ENCODE measurements at regions not wholly inside any gene's neighbourhood (a gene's known extent, or its start where the extent isn't known, plus 50 kb on each side); places are given as distances from the start of the nearest gene placed in this dataset.

DNA sequence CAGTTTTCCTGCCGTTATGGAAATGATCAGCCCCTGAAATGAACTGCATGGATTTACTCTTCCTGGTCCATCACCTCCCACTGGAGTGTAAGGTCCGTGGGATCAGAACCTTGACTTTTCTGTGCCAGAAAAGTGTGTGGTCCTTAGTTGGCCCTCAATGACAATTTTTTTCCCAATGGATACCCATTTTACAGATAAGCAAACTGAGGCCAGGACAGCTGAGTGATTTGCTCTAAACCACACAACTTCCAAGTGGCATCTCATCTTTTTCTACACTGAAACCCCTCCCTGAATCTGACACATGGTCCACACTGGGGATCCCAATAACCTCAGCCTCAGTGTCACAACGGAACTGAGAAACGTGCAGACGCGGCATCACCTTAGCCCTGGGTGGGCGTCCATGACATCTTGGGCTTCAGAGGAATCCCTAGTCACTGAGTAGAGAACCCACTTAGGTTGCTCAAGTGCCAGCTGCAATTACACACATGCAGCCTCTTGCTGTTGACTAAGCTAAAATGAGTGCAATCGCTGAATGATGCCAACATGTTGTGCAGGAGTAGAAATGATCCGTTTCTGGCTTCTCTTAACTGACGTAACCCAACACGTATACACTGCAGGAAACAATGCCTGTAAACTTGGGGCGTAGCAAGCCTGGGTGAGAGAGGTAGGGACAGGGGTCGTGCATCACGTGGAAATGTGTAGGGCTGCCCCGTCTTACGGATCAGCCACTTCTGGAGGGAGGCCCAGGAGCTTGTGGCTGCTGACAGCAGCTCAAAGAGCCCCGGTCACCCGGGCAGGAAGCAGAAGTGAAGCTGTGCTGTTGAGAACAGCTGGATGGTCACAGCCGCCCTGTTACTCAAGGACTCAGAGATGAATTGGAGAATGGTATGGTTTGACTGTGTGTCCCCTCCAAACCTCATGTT lies 136.3 kb downstream of the SHANK2 start:
- H3K4me3 ChIP-seq (ENCODE audit: low read depth, low read length): no peak overlapping the region
- no peak for TF ChIP-seq CTCF (IDR thresholded peaks at IDR 0.05; ENCODE audit: insufficient read depth, low read depth, low read length)
- DNase-seq (ENCODE audit: low read depth): no peak

- TF ChIP-seq CTCF (IDR thresholded peaks at IDR 0.05; ENCODE audit: insufficient read depth, low read depth, low read length): no peak
- no peak overlapping the region for H3K4me3 ChIP-seq (ENCODE audit: low read depth, low read length)
- DNase-seq (ENCODE audit: low read depth): no peak
Measured at GRCh38 chr11:71114124-71114851, 138.1 kb downstream of the SHANK2 start.

GRCh38 chr11:71112990-71113389 lies 139.4 kb downstream of the SHANK2 start:
- no peak for DNase-seq (ENCODE audit: low read depth)
- no peak for TF ChIP-seq CTCF (IDR thresholded peaks at IDR 0.05; ENCODE audit: insufficient read depth, low read depth, low read length)
- no peak overlapping the region for H3K4me3 ChIP-seq (ENCODE audit: low read depth, low read length)

DNA sequence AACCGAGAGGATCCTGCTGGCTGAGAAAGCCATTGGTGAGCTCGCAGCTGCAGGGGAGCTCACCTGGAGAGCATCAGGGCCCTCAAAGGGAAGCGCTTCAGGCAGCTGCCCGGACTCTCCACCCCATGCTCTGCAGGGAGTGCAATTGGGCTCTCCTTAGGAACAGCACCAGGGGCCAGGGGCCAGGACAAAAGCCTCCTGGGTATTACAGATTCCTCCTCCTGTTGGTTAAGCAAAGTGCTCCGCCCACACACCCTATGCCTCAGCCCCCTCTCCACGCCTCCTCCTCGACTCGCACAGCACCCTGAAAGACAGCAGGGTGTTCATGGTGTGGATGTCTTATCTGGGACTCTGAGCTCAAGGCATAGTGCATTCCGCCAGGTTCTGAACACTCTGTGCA lies 139.9 kb downstream of the SHANK2 start:
- no peak for TF ChIP-seq CTCF (IDR thresholded peaks at IDR 0.05; ENCODE audit: insufficient read depth, low read depth, low read length)
- no peak overlapping the region for H3K4me3 ChIP-seq (ENCODE audit: low read depth, low read length)
- DNase-seq (ENCODE audit: low read depth): no peak

DNA sequence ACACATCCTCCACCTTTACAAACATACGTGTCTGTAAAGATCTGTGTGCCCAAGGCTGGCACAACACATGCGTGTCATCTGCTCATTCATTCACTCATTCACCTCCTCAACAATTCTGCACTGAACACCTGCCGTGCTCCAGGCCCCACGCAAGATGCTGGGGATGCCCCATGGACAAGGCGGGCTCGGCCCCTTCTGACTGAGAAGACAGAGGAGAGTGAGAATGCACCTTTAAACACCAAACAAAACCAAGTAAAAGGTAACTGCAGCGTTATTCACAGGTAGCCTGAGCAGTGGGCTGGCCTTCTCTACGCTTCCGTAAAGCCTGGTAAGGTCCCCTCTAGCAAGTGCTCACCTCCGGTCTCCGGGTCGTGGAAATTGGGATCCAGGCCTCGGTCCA lies 142.8 kb downstream of the SHANK2 start:
- no peak for DNase-seq (ENCODE audit: low read depth)

DNA sequence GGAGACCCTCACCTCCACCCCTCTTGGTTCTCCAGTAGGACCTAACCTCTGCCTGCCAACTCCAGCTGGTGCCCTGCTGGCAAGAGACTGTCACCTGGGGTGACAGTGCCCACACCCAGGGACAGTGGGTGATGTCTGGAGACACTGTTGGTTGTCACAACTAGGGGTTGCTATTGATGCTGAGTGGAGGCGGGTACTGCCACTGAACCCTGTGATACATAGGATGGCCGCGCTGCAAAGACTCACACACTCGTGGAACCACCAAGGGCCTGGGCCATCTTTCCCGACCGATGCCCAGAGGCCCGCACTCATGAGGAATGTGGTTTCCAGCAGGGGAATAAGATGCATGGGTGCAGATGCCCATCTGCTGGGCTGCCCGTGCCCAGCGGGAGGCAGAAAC lies 143.2 kb downstream of the SHANK2 start:
- no peak overlapping the region for H3K4me3 ChIP-seq (ENCODE audit: low read depth, low read length)
- DNase-seq (ENCODE audit: low read depth): no peak
- no peak for TF ChIP-seq CTCF (IDR thresholded peaks at IDR 0.05; ENCODE audit: insufficient read depth, low read depth, low read length)

More for the DNA sequence above, 142.8 kb downstream of the SHANK2 start:
- H3K4me3 ChIP-seq (ENCODE audit: low read depth, low read length): no peak overlapping the region
- no peak for TF ChIP-seq CTCF (IDR thresholded peaks at IDR 0.05; ENCODE audit: insufficient read depth, low read depth, low read length)

Measured in fibroblast of villous mesenchyme (primary cell).